HepG2 (cell line): ENCODE measurements at regions not wholly inside any gene's neighbourhood (a gene's known extent, or its start where the extent isn't known, plus 50 kb on each side); places are given as distances from the start of the nearest gene placed in this dataset.

ENCODE experiments used
- ATAC-seq: fragments of 200-7000 bp; cut with Tn5 transposase; 3 replicates; pipeline ENCODE4 v1.9.1; 2020; ENCODE audit warnings: mild to moderate bottlenecking, moderate library complexity
- BruUV-seq: library from RNA; stranded (reverse); fragments of 400-500 nt; replicated peaks from 2 replicates; lab custom pipeline; 2021; lab: Mats Ljungman, UMichigan
- CTCF ChIA-PET: fragments of 300-600 bp; formaldehyde crosslinking; extraction: SDS; loops from one replicate; lab custom pipeline; 2021; ENCODE audit warnings: low total read pairs, inconsistent platforms, low intra/inter-chr PET ratio; lab: Yijun Ruan, JAX
- POLR2A ChIA-PET: fragments of 350-600 bp; sonication (Branson Sonifier 250); formaldehyde crosslinking; loops from one replicate; lab custom pipeline; 2020; ENCODE audit warnings: antibody characterized with exemption, inconsistent platforms; lab: Yijun Ruan, JAX
- DNase-seq: peaks from one replicate; pipeline ENCODE4 v3.0.0-alpha.2; 2015; ENCODE audit warnings: low spot score
- FAIRE-seq: peaks from 3 replicates; lab custom pipeline; 2011; peaks lifted over from hg19 to GRCh38; lab: Jason Lieb, UNC
- H2AFZ ChIP-seq: one replicate; pipeline ENCODE4 v1.6.1; 2011; ENCODE audit warnings: low read length, inconsistent platforms
- H3K27ac ChIP-seq: fragments of 300-600 bp; 3 replicates; pipeline ENCODE4 v1.8.0; 2011; ENCODE audit warnings: mixed run types, mild to moderate bottlenecking, mixed read lengths, low read length, inconsistent platforms; ENCODE audit not compliant: insufficient read depth; ENCODE audit errors: extremely low read length
- H3K27me3 ChIP-seq, 2 experiments: fragments of 200-600 bp in 1 of 2; 2 replicates in 1 of 2; 3 replicates in 1 of 2; pipeline versions ENCODE4 v1.6.0 to v1.8.0; 2011; ENCODE audit warnings: low read length in 2 of 2, mild to moderate bottlenecking in 2 of 2, moderate library complexity in 2 of 2, inconsistent platforms in 1 of 2; ENCODE audit not compliant: insufficient read depth in 2 of 2, control insufficient read depth in 1 of 2
- H3K36me3 ChIP-seq, 2 experiments: fragments of 200-600 bp in 1 of 2; replicated peaks in 1 of 2; 2 replicates in 1 of 2; 3 replicates in 1 of 2; pipeline versions ENCODE4 v1.5.1 to v1.8.0; 2011; ENCODE audit warnings: low read length in 2 of 2, inconsistent platforms in 1 of 2; ENCODE audit not compliant: insufficient read depth in 2 of 2, control insufficient read depth in 1 of 2
- H3K4me1 ChIP-seq: 2 replicates; pipeline ENCODE4 v1.5.1; 2012; ENCODE audit warnings: low read length, inconsistent platforms; ENCODE audit not compliant: insufficient read depth
- H3K4me2 ChIP-seq: 2 replicates; pipeline ENCODE4 v1.6.0; 2011; ENCODE audit warnings: low read depth, low read length, inconsistent platforms
- H3K4me3 ChIP-seq, 3 experiments: fragments of 200-600 bp in 1 of 3; sonication (generic), shearing (Covaris generic) in 1 of 3; replicated peaks in 1 of 3; 2 replicates each; pipeline ENCODE4 v1.5.1; 2011 to 2016; ENCODE audit warnings: low read length in 3 of 3, inconsistent platforms in 2 of 3, low read depth in 2 of 3, mild to moderate bottlenecking in 2 of 3, control low read depth in 1 of 3, mixed read lengths in 1 of 3; ENCODE audit not compliant: insufficient read depth in 1 of 3
- H3K79me2 ChIP-seq: one replicate; pipeline ENCODE4 v1.6.1; 2011; ENCODE audit warnings: low read length, inconsistent platforms; ENCODE audit not compliant: insufficient read depth
- H3K9ac ChIP-seq: 2 replicates; pipeline ENCODE4 v1.6.0; 2011; ENCODE audit warnings: mild to moderate bottlenecking, low read depth, low read length, inconsistent platforms; ENCODE audit not compliant: insufficient read depth
- H3K9me3 ChIP-seq: 2 replicates; pipeline ENCODE4 v1.5.1; 2012; ENCODE audit warnings: mild to moderate bottlenecking, low read length
- H4K20me1 ChIP-seq: 2 replicates; pipeline ENCODE4 v1.6.0; 2011; ENCODE audit warnings: inconsistent platforms, mild to moderate bottlenecking, low read length, moderate library complexity; ENCODE audit not compliant: insufficient read depth
- HNRNPH1 ChIP-seq: fragments of 200-400 bp; formaldehyde crosslinking; optimal IDR thresholded peaks from 2 replicates; pipeline ENCODE3; 2017; ENCODE audit warnings: mild to moderate bottlenecking, low read depth, low read length
- HOXA7 ChIP-seq: sonication (generic); formaldehyde crosslinking; IDR thresholded peaks from 2 replicates; pipeline ENCODE4 v1.8.1; 2022; ENCODE audit warnings: mild to moderate bottlenecking, missing genetic modification reagents, moderate library complexity
- MIER3 ChIP-seq: IDR thresholded peaks from 2 replicates; pipeline ENCODE4 v1.6.1; 2016; ENCODE audit warnings: missing compliant biosample characterization, borderline replicate concordance
- MIXL1 ChIP-seq: IDR thresholded peaks from 2 replicates; pipeline ENCODE4 v1.6.1; 2016
- ZBTB1 ChIP-seq: sonication (generic); formaldehyde crosslinking; IDR thresholded peaks from 2 replicates; pipeline ENCODE4 v1.4.0; 2020; ENCODE audit warnings: missing genetic modification reagents, borderline replicate concordance
- ZNF660 ChIP-seq: sonication (generic); formaldehyde crosslinking; IDR thresholded peaks from 2 replicates; pipeline ENCODE4 v1.5.1; 2020; ENCODE audit warnings: mild to moderate bottlenecking, low read depth, missing genetic modification reagents, borderline replicate concordance
- ZNF720 ChIP-seq: sonication (generic); formaldehyde crosslinking; IDR thresholded peaks from 2 replicates; pipeline ENCODE4 v1.4.0; 2020; ENCODE audit warnings: missing genetic modification reagents
- WGBS: methylation state at CpG from one replicate; pipeline ENCODE4 v1.1.6; 2017; ENCODE audit warnings: low lambda C conversion rate; 5-methylcytosine and 5-hydroxymethylcytosine counted together
- in situ Hi-C: cut with HindIII; loops from 2 replicates; pipeline ENCODE4 v1.10.0; 2017; ENCODE audit warnings: low pct_unique_long_range_greater_than_20kb; ENCODE audit not compliant: extremely low pct_ligation_motif_present
- intact Hi-C: fragments of 100-400 bp; cut with micrococcal nuclease; formaldehyde crosslinking; loops from one replicate; pipeline ENCODE4 v1.10.0; 2022; ENCODE audit not compliant: unreplicated experiment
- TF ChIP-seq, protein P1 (sequence below): IDR thresholded peaks from 2 replicates; pipeline ENCODE4 v1.6.1; 2012; ENCODE audit warnings: low read depth, low read length, improper control_type of control experiment
- TF ChIP-seq, protein P2 (sequence below): IDR thresholded peaks from 2 replicates; pipeline ENCODE4 v1.6.1; 2018; ENCODE audit warnings: missing genetic modification reagents, mild to moderate bottlenecking, missing compliant biosample characterization
- TF ChIP-seq, protein P3 (sequence below): sonication (generic); formaldehyde crosslinking; IDR thresholded peaks from 2 replicates; pipeline ENCODE4 v1.9.0; 2021; ENCODE audit warnings: missing genetic modification reagents, borderline replicate concordance
- TF ChIP-seq, protein P4 (sequence below): IDR thresholded peaks from 2 replicates; pipeline ENCODE4 v1.6.1; 2016; ENCODE audit warnings: low read depth
- TF ChIP-seq, protein P5 (sequence below): sonication (generic); formaldehyde crosslinking; IDR thresholded peaks from 2 replicates; pipeline ENCODE4 v1.5.1; 2020; ENCODE audit warnings: missing genetic modification reagents, mild to moderate bottlenecking, borderline replicate concordance

DNA sequence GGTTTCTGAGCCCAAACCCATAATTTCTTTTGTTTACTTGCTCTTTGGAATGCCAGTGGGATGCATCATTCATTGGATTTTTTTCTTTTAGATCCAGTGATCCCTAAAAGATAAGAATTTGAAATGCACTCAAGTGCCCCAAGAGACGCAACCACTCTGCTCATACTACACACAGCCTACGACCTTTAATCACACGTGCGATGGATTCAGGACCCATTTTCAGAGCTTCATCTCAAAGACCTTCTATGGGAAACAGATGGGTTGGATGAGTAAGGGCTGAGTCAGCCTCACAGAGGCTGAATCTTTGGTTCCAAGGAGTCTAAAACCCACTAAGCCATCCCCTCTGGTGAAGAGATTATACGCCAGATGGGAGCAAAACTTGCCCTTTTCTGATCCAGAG is 265.5 kb upstream of the EXOC2 start:
- Histone ChIP-seq H4K20me1 (no peaks in the 10 kb centered on the region), H3K4me1 (peaks cover 14% of the 10 kb centered on the region; the same call in 1 of the 2 replicates), H3K27me3 (peaks cover 0 to 22% of the 10 kb centered on the region in 2 experiments; a peak in 2 of 5 replicates), H2AFZ (no peak overlapping the region), H3K36me3 (no peaks in the 10 kb centered on the region), H3K4me2 (no peak overlapping the region), H3K9me3 (no peaks in the 10 kb centered on the region), H3K79me2 (no peaks in the 10 kb centered on the region), H3K27ac (no peak overlapping the region), H3K9ac (no peak overlapping the region), H3K4me3 (no peak overlapping the region)
- 33% methylated on average over 5 of the region's 5 CpGs for WGBS
- ChIA-PET CTCF (no interaction called here), POLR2A (no interaction called here)
- BruUV-seq: no TSS peak
- TF ChIP-seq, protein P1, sequence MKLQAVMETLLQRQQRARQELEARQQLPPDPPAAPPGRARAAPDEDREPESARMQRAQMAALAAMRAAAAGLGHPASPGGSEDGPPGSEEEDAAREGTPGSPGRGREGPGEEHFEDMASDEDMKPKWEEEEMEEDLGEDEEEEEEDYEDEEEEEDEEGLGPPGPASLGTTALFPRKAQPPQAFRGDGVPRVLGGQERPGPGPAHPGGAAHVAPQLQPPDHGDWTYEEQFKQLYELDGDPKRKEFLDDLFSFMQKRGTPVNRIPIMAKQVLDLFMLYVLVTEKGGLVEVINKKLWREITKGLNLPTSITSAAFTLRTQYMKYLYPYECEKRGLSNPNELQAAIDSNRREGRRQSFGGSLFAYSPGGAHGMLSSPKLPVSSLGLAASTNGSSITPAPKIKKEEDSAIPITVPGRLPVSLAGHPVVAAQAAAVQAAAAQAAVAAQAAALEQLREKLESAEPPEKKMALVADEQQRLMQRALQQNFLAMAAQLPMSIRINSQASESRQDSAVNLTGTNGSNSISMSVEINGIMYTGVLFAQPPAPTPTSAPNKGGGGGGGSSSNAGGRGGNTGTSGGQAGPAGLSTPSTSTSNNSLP: no peak
- TF ChIP-seq, protein P2, sequence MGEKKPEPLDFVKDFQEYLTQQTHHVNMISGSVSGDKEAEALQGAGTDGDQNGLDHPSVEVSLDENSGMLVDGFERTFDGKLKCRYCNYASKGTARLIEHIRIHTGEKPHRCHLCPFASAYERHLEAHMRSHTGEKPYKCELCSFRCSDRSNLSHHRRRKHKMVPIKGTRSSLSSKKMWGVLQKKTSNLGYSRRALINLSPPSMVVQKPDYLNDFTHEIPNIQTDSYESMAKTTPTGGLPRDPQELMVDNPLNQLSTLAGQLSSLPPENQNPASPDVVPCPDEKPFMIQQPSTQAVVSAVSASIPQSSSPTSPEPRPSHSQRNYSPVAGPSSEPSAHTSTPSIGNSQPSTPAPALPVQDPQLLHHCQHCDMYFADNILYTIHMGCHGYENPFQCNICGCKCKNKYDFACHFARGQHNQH (CRISPR knock-in tag): no peak
- TF ChIP-seq HNRNPH1 (no peak), HOXA7 (CRISPR knock-in tag) (no peak), ZNF660 (CRISPR knock-in tag) (no peak), MIER3 (no peak), ZNF720 (CRISPR knock-in tag) (no peak), MIXL1 (no peak), ZBTB1 (CRISPR knock-in tag) (no peak)
- TF ChIP-seq, protein P3, sequence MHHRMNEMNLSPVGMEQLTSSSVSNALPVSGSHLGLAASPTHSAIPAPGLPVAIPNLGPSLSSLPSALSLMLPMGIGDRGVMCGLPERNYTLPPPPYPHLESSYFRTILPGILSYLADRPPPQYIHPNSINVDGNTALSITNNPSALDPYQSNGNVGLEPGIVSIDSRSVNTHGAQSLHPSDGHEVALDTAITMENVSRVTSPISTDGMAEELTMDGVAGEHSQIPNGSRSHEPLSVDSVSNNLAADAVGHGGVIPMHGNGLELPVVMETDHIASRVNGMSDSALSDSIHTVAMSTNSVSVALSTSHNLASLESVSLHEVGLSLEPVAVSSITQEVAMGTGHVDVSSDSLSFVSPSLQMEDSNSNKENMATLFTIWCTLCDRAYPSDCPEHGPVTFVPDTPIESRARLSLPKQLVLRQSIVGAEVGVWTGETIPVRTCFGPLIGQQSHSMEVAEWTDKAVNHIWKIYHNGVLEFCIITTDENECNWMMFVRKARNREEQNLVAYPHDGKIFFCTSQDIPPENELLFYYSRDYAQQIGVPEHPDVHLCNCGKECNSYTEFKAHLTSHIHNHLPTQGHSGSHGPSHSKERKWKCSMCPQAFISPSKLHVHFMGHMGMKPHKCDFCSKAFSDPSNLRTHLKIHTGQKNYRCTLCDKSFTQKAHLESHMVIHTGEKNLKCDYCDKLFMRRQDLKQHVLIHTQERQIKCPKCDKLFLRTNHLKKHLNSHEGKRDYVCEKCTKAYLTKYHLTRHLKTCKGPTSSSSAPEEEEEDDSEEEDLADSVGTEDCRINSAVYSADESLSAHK: no peak
- TF ChIP-seq, protein P4, sequence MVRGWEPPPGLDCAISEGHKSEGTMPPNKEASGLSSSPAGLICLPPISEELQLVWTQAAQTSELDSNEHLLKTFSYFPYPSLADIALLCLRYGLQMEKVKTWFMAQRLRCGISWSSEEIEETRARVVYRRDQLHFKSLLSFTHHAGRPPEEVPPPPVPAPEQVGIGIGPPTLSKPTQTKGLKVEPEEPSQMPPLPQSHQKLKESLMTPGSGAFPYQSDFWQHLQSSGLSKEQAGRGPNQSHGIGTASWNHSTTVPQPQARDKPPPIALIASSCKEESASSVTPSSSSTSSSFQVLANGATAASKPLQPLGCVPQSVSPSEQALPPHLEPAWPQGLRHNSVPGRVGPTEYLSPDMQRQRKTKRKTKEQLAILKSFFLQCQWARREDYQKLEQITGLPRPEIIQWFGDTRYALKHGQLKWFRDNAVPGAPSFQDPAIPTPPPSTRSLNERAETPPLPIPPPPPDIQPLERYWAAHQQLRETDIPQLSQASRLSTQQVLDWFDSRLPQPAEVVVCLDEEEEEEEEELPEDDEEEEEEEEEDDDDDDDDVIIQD (CRISPR knock-in tag): no peak
- TF ChIP-seq, protein P5, sequence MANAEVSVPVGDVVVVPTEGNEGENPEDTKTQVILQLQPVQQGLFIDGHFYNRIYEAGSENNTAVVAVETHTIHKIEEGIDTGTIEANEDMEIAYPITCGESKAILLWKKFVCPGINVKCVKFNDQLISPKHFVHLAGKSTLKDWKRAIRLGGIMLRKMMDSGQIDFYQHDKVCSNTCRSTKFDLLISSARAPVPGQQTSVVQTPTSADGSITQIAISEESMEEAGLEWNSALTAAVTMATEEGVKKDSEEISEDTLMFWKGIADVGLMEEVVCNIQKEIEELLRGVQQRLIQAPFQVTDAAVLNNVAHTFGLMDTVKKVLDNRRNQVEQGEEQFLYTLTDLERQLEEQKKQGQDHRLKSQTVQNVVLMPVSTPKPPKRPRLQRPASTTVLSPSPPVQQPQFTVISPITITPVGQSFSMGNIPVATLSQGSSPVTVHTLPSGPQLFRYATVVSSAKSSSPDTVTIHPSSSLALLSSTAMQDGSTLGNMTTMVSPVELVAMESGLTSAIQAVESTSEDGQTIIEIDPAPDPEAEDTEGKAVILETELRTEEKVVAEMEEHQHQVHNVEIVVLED (CRISPR knock-in tag): no peak
- in situ Hi-C loops (no loop called here), intact Hi-C loops (no loop called here)
- ATAC-seq (no peak), DNase-seq (no peak), FAIRE-seq (no peak)
